GM10266 (cell line): ENCODE measurements at regions not wholly inside any gene's neighbourhood (a gene's known extent, or its start where the extent isn't known, plus 50 kb on each side); places are given as distances from the start of the nearest gene placed in this dataset.
"Not testable (repeated sequence)": the region's sequence is repeated elsewhere in the genome, so short reads cannot be mapped to it uniquely, and the experiment has no call there.

Experiments used
- DNase-seq: peaks from one replicate; pipeline ENCODE4 v3.0.0; 2012; ENCODE audit errors: extremely low spot score
- CTCF ChIP-seq: IDR thresholded peaks from 2 replicates; pipeline ENCODE4 v1.5.1; 2012; ENCODE audit warnings: mild to moderate bottlenecking, low read depth; ENCODE audit not compliant: control insufficient read depth, insufficient read depth; ENCODE audit errors: missing control alignments

- no peak for TF ChIP-seq CTCF
These were observed 175.8 kb upstream of the NPY2R start for GRCh38 chr4:155032521-155033229.

DNA sequence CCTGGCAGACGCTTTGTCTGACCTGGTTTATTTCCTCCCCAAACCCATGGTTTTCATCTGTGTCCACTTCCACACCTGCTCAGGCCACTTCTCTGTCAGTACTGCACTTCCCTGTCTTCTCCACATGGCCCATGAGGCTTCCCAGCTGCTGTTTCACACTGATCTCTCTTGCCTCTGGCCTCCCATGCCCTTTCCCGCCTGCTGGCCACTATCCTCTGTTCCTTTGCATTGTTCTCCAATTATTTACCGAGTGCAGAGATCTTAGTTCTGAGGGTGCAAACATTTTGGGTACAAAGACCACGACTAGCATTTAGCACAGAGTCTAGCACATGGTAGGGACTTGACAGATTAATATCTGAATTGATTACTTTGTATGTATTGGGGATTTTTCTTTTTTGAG is 174.8 kb upstream of the NPY2R start:
- DNase-seq: no peak
- no peak for TF ChIP-seq CTCF

More at GRCh38 chr4:155032521-155033229, 175.8 kb upstream of the NPY2R start:
- no peak for DNase-seq

GRCh38 chr4:155037031-155037430 is 171.4 kb upstream of the NPY2R start:
- no peak for TF ChIP-seq CTCF
- no peak for DNase-seq

DNA sequence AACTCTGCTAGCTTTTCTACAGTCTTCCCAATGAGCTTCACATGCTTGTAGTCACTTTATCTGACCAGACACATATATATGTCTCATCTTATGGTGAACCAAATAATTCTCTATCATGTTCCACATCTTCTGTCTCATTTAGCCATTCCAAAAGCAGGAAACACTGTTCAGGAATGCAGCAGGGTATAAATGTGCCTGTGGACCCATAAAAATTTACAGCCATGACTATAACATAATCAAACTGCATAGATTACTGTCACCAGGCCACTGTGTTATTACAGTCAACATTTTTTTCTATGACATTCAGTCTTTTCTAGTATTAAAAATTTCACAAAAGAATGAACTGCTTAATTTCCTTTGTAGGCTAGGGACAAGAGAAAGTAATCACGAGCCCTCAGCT is 170.0 kb upstream of the NPY2R start:
- TF ChIP-seq CTCF: no peak

DNA sequence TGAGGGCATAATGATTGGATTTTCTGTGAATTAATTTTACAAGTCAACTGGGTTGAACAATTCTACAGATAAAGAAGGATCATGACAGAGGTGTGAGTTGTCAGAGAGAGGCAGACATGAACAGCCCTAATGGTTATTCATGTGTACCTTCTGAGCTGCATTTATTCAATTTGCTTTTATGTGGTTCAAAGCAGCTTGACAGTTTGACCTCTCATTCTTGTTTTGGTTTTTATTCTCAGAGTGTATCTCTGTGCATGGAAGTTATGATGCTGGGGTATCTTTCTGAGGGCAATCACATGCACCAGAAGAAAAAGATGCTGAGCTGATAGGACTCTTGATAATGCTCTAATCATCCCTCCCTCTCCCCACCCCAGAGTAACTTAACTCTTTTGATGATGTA is 169.3 kb upstream of the NPY2R start:
- TF ChIP-seq CTCF: no peak
- no peak for DNase-seq

More for the DNA sequence above, 170.0 kb upstream of the NPY2R start:
- DNase-seq: no peak

GRCh38 chr4:155040031-155040430 is 168.4 kb upstream of the NPY2R start:
- TF ChIP-seq CTCF: no peak
- no peak for DNase-seq

- DNase-seq: no peak
- TF ChIP-seq CTCF: no peak
These were observed 166.4 kb upstream of the NPY2R start for GRCh38 chr4:155042014-155042413.

GRCh38 chr4:155044251-155044650 is 164.2 kb upstream of the NPY2R start:
- not testable (repeated sequence) for DNase-seq
